ENCODE measurements at regions not wholly inside any gene's neighbourhood (a gene's known extent, or its start where the extent isn't known, plus 50 kb on each side); places are given as distances from the start of the nearest gene placed in this dataset.

- TF ChIP-seq GATA2 (IDR thresholded peaks at IDR 0.05; ENCODE audit: low read depth, low read length) = no peak
- TF ChIP-seq GATA3 (IDR thresholded peaks at IDR 0.05; ENCODE audit: low read depth, low read length) = no peak
Measured at GRCh38 chr4:117378942-117379341, 293.6 kb upstream of the TRAM1L1 start.
